ENCODE measurements at regions not wholly inside any gene's neighbourhood (a gene's known extent, or its start where the extent isn't known, plus 50 kb on each side); places are given as distances from the start of the nearest gene placed in this dataset.

- TF ChIP-seq CTCF (conservative IDR thresholded peaks at IDR 0.05; ENCODE audit: low read length) (no peak), EZH2phosphoT487 (IDR thresholded peaks at IDR 0.05; ENCODE audit: borderline replicate concordance) (no peak)
Observed at GRCh38 chr15:48012191-48012590, 108.6 kb upstream of the SLC24A5 start.

Data from Loucy (cell line).